Esophagus squamous epithelium (tissue), 4 donors: ENCODE measurements at regions not wholly inside any gene's neighbourhood (a gene's known extent, or its start where the extent isn't known, plus 50 kb on each side); places are given as distances from the start of the nearest gene placed in this dataset.

ENCODE experiments used
- CTCF ChIP-seq, 6 experiments: fragments of 450-650 bp in 4 of 6; fragments of 200-600 bp in 2 of 6; sonication (generic) in 2 of 6; IDR thresholded peaks; one replicate each; pipeline ENCODE4 v1.5.1; 2016 to 2019; ENCODE audit warnings: antibody characterized with exemption in 6 of 6, mild to moderate bottlenecking in 4 of 6, moderate library complexity in 4 of 6
- POLR2A ChIP-seq, 4 donors: fragments of 450-650 bp; IDR thresholded peaks; one replicate each; pipeline ENCODE4 v1.6.1; 2017; ENCODE audit warnings: antibody characterized with exemption in 4 of 4, mild to moderate bottlenecking in 4 of 4, moderate library complexity in 3 of 4

DNA sequence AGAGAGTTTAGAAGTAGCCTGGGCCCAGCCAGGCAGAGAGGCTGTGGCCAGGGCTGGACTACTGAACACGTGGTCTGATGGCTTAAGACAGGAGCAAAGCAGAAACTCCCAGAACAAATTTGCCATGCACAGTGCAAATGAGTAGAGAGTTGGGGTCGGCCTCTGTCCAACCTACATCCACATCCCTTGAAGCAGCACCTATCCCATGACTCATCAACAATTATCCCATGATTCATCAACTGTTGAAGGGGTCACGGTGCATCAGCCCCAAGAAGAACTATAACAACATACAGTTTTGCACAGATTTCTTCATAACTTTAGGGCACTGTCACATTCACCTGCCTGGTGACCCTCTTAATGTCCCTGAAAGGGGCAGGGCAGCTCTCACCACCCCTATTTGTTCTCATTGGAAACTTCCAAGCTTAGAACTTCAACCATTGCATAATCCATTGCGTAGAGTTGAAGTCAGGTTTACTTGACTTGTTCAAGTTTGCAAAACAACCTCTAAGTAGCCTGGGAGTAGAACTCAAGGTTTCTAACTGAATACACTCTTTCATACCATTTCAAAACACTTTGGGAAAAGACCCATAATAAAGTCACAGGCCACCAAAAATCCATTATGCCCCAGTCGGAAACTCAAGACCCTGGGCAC lies 235.2 kb upstream of the CDH5 start:
- TF ChIP-seq POLR2A (IDR thresholded peaks at IDR 0.05) (no peak), CTCF (IDR thresholded peaks at IDR 0.05) (no peak)
